ENCODE measurements at regions not wholly inside any gene's neighbourhood (a gene's known extent, or its start where the extent isn't known, plus 50 kb on each side); places are given as distances from the start of the nearest gene placed in this dataset.

GRCh38 chr15:45943240-45943639, 308.4 kb downstream of the SQOR start:
- TF ChIP-seq E2F4 (IDR thresholded peaks at IDR 0.05; ENCODE audit: low read depth, low read length), result no peak
- no peak for TF ChIP-seq EZH2 (IDR thresholded peaks at IDR 0.05; ENCODE audit: borderline replicate concordance, control insufficient read depth, low read depth, low read length)
- no peak for TF ChIP-seq CEBPB (IDR thresholded peaks at IDR 0.05; ENCODE audit: borderline replicate concordance in 1 of 2, low read depth in 2 of 2, low read length in 2 of 2)

All from GM12878 (cell line).